HepG2 (cell line): ENCODE measurements at regions not wholly inside any gene's neighbourhood (a gene's known extent, or its start where the extent isn't known, plus 50 kb on each side); places are given as distances from the start of the nearest gene placed in this dataset.
"Not testable (repeated sequence)": the region's sequence is repeated elsewhere in the genome, so short reads cannot be mapped to it uniquely, and the experiment has no call there.

ENCODE experiments used
- POLR2AphosphoS5 ChIP-seq: IDR thresholded peaks from 2 replicates; pipeline ENCODE4 v1.6.1; 2012; ENCODE audit warnings: low read depth, low read length
- ZNF577 ChIP-seq: sonication (generic); formaldehyde crosslinking; IDR thresholded peaks from 2 replicates; pipeline ENCODE4 v1.4.0; 2020; ENCODE audit warnings: mild to moderate bottlenecking, low read depth, missing genetic modification reagents, borderline replicate concordance

DNA sequence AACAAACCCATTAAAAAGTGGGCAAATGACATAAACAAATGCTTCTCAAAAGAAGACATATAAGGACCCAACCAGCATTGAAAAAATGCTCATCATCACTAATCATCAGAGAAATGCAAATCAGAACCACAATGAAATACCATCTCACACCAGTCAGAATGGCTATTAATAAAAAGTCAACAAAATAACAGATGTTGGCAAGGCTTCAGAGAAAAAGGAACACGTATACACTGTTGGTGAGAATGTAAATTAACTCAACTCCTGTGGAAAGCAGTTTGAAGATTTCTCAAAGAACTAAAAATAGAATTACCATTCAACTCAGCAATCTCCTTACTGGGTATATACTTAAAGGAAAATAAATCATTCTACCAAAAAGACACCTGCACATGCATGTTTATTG, 283.6 kb downstream of the PAPSS1 start:
- not testable (repeated sequence) for TF ChIP-seq ZNF577 (CRISPR knock-in tag); POLR2AphosphoS5
